Omental fat pad (tissue), 3 donors: ENCODE measurements at regions not wholly inside any gene's neighbourhood (a gene's known extent, or its start where the extent isn't known, plus 50 kb on each side); places are given as distances from the start of the nearest gene placed in this dataset.
"Not testable (repeated sequence)": the region's sequence is repeated elsewhere in the genome, so short reads cannot be mapped to it uniquely, and the experiment has no call there.

Experiments used
- ATAC-seq: fragments of 150-250 bp; one replicate; pipeline ENCODE4 v1.9.1; 2016; ENCODE audit warnings: mild to moderate bottlenecking, moderate library complexity; ENCODE audit not compliant: low FRiP score
- DNase-seq: peaks from one replicate; pipeline ENCODE4 v3.0.0-alpha.2; 2019; ENCODE audit warnings: low spot score
- TF ChIP-seq, protein P1 (sequence below), 3 donors: fragments of 450-650 bp; IDR thresholded peaks; one replicate each; pipeline ENCODE4 v1.5.1; 2016 to 2017; ENCODE audit warnings: antibody characterized with exemption in 3 of 3, mild to moderate bottlenecking in 3 of 3, moderate library complexity in 2 of 3

DNA sequence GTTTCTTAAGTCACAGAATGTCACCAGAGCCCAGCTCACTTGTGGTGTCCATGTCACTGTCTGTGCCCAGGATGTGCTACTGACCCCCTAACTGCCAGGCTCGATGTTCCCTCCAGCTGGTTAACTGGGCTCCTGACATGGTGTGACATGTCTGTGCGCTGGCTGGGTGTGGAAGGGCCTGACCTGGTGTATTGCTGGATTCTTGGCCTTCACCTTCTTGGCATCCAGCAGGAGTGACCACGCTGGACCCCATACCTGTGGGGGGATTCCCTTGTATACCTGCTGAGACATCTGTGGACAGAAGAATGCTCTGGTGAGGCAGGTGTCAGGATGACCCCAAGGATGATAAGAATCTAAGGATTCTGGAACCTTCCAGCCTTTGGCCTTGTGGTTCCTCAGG, 1690.1 kb downstream of the TP53TG3F start:
- TF ChIP-seq, protein P1, sequence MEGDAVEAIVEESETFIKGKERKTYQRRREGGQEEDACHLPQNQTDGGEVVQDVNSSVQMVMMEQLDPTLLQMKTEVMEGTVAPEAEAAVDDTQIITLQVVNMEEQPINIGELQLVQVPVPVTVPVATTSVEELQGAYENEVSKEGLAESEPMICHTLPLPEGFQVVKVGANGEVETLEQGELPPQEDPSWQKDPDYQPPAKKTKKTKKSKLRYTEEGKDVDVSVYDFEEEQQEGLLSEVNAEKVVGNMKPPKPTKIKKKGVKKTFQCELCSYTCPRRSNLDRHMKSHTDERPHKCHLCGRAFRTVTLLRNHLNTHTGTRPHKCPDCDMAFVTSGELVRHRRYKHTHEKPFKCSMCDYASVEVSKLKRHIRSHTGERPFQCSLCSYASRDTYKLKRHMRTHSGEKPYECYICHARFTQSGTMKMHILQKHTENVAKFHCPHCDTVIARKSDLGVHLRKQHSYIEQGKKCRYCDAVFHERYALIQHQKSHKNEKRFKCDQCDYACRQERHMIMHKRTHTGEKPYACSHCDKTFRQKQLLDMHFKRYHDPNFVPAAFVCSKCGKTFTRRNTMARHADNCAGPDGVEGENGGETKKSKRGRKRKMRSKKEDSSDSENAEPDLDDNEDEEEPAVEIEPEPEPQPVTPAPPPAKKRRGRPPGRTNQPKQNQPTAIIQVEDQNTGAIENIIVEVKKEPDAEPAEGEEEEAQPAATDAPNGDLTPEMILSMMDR (IDR thresholded peaks at IDR 0.05), result no peak
- DNase-seq (no peak), ATAC-seq (no peak)

DNA sequence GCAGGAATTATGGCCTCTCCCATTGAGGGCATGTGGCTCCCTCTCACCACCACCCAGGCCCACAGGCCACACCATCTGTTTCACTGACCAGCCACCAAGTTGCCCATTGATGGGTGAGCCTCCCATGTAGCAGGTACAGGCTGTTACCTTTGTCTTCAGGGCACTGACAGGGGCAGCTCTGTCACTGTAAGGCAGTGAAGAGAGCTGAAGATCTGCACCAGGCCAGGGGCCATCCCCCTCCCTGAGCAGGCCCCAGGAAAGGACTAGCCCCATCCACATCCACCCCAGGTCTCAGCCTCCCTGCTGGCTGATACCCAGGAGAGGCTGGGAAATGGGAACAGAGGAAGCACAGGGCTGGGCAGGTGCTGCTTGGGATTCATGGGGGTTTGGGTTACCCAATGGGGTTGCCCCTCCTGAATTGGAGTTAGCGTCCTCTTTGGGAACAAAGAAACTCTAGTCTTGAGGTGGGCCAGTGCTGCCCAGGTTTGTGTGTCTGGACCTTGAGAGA, 1691.4 kb downstream of the TP53TG3F start:
- no peak for DNase-seq
- no peak for ATAC-seq
- TF ChIP-seq, protein P1 (IDR thresholded peaks at IDR 0.05), result no peak

GRCh38 chr16:35152067-35152627, 1692.7 kb downstream of the TP53TG3F start:
- ATAC-seq (no peak), DNase-seq (no peak)
- TF ChIP-seq, protein P1 (IDR thresholded peaks at IDR 0.05), result no peak

DNA sequence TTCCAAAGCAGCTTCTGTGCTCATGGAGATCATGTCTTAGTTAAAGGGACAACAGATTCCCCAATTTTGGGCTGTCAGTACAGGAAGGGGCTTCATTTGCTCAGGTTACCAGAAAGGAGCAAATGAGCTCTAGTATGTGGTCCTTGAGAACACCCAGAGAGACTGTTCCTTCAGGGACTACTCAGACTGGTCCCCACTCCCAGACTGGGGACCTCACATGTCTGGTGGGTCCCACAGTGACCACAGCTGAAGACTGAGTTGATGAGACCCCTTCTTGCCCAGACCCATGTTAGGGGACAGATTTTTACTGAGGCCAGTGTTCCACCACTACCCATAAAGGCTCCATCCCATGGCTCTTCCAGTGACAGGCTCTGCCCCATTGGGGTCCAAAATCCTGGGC, 1695.2 kb downstream of the TP53TG3F start:
- ATAC-seq (no peak), DNase-seq (no peak)
- TF ChIP-seq, protein P1 (IDR thresholded peaks at IDR 0.05), result no peak

DNA sequence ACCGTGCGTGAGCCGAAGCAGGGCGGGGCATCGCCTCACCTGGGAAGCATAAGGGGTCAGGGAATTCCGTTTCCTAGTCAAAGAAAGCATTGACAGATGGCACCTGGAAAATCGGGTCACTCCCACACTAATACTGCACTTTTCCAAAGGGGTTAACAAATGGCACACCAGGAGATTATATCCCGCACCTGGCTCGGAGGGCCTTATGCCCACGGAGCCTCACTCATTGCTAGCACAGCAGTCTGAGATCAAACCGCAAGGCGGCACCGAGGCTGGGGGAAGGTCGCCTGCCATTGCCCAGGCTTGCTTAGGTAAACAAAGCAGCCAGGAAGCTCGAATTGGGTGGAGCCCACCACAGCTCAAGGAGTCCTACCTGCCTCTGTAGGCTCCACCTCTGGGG, 1698.1 kb downstream of the TP53TG3F start:
- not testable (repeated sequence) for ATAC-seq, DNase-seq

GRCh38 chr16:35169324-35169723, 1709.9 kb downstream of the TP53TG3F start:
- DNase-seq, ATAC-seq: not testable (repeated sequence)

DNA sequence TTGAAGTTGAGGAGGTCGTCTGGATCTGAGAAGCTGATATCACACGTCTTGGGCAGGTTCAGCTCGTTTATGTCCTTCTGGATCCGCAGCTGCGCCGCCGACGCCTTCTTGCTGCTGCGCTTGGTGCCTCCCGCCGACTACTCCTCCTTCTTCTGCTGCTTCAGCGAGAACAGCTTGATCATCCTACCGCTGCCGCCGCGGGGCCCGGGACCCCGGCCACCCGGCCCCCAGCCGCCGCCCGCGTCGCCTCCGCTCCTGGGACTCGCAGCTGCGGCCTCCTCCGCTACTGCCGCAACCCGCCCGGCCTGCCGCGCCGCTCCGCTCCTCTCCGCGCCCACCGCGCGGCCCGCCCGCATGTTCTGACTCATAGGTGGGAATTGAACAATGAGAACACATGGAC, 1710.6 kb downstream of the TP53TG3F start:
- not testable (repeated sequence) for ATAC-seq, DNase-seq

DNA sequence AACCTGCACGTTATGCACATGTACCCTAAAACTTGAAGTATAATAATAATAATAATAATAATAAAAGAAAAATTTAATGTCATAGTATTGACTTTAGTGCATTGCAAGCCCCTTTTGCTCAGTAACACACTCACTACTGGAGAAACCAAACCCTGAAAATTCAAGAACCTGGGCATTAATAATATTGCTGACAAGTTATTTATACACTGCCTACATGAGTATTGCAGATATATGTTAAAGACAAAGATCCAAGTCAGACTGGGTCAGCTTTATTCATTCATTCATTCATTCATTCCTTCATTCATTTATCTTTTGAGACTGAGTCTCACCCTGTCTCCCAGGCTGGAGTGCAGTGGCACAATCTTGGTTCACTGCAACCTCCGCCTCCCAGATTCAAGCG, 1711.2 kb downstream of the TP53TG3F start:
- DNase-seq, result no peak
- TF ChIP-seq, protein P1 (IDR thresholded peaks at IDR 0.05), result no peak
- no peak for ATAC-seq

DNA sequence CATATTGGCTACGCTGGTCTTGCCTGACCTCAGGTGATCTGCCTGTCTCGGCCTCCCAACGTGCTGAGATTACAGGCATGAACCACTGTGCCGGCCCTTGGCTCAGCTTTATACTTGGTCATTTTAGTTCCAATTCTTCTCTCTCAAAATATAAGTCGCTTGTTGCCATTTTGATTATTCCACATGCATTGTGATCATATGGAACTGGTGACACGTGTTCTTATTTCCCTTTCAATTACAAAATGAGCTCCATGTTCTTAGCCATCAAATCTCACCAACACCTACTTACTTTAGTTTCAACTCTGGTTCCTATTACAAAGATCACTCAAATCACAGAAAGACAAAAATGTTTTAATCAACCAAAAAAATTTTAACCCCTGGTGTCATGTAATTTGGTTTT, 1711.7 kb downstream of the TP53TG3F start:
- ATAC-seq, result no peak
- TF ChIP-seq, protein P1 (IDR thresholded peaks at IDR 0.05), result no peak
- no peak for DNase-seq
